ENCODE measurements at regions not wholly inside any gene's neighbourhood (a gene's known extent, or its start where the extent isn't known, plus 50 kb on each side); places are given as distances from the start of the nearest gene placed in this dataset.

DNA sequence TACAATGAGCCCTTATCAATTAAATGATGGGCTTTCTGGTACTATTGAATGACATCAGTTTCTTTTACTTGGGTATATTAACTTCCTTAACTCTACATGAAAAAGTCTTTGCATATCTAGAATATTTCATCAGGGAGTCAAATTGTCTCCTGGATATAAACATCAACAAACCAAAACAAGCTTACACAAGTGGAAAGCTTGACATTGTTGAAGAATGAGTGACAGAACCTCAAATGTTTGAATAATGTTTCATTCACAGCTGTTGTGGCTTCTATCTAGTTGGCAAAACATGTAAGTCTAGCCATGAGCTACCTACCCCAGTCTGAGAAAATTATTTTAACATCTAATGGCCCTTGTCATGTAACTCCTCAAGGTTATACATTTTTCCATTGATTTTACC, 604.8 kb upstream of the ADAMTS5 start:
- TF ChIP-seq, protein P1, sequence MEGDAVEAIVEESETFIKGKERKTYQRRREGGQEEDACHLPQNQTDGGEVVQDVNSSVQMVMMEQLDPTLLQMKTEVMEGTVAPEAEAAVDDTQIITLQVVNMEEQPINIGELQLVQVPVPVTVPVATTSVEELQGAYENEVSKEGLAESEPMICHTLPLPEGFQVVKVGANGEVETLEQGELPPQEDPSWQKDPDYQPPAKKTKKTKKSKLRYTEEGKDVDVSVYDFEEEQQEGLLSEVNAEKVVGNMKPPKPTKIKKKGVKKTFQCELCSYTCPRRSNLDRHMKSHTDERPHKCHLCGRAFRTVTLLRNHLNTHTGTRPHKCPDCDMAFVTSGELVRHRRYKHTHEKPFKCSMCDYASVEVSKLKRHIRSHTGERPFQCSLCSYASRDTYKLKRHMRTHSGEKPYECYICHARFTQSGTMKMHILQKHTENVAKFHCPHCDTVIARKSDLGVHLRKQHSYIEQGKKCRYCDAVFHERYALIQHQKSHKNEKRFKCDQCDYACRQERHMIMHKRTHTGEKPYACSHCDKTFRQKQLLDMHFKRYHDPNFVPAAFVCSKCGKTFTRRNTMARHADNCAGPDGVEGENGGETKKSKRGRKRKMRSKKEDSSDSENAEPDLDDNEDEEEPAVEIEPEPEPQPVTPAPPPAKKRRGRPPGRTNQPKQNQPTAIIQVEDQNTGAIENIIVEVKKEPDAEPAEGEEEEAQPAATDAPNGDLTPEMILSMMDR (IDR thresholded peaks at IDR 0.05; ENCODE audit: poor library complexity), result no peak
- no peak for TF ChIP-seq EZH2 (IDR thresholded peaks at IDR 0.05; ENCODE audit: borderline replicate concordance)
